Parathyroid adenoma (tissue), 2 donors: ENCODE measurements at regions not wholly inside any gene's neighbourhood (a gene's known extent, or its start where the extent isn't known, plus 50 kb on each side); places are given as distances from the start of the nearest gene placed in this dataset.

Experiments
- H2AFZ ChIP-seq: fragments of 300-600 bp; sonication (generic); one replicate; pipeline ENCODE4 v1.7.0; 2017; ENCODE audit warnings: antibody characterized with exemption, mild to moderate bottlenecking
- H3K27ac ChIP-seq: fragments of 300-600 bp; sonication (generic); one replicate; pipeline ENCODE4 v1.7.0; 2017
- H3K27me3 ChIP-seq: fragments of 300-600 bp; sonication (generic); one replicate; pipeline ENCODE4 v1.7.0; 2017; ENCODE audit warnings: low read length; ENCODE audit not compliant: control insufficient read depth, insufficient read depth
- H3K36me3 ChIP-seq: fragments of 300-600 bp; sonication (generic); one replicate; pipeline ENCODE4 v1.7.0; 2017; ENCODE audit warnings: low read length; ENCODE audit not compliant: control insufficient read depth, insufficient read depth
- H3K4me1 ChIP-seq: fragments of 300-600 bp; sonication (generic); one replicate; pipeline ENCODE4 v1.7.0; 2017; ENCODE audit warnings: control low read depth
- H3K4me2 ChIP-seq: fragments of 300-600 bp; sonication (generic); one replicate; pipeline ENCODE4 v1.7.0; 2017; ENCODE audit warnings: low read length
- H3K4me3 ChIP-seq: fragments of 300-600 bp; sonication (generic); one replicate; pipeline ENCODE4 v1.7.0; 2017; ENCODE audit warnings: low read depth, low read length
- H3K79me2 ChIP-seq: fragments of 300-600 bp; sonication (generic); one replicate; pipeline ENCODE4 v1.7.0; 2017; ENCODE audit warnings: control low read depth
- H3K9ac ChIP-seq: fragments of 300-600 bp; sonication (generic); one replicate; pipeline ENCODE4 v1.7.0; 2017; ENCODE audit warnings: mild to moderate bottlenecking
- H3K9me3 ChIP-seq: fragments of 300-600 bp; sonication (generic); one replicate; pipeline ENCODE4 v1.7.0; 2017; ENCODE audit warnings: low read length; ENCODE audit not compliant: control insufficient read depth
- CTCF ChIP-seq: fragments of 300-600 bp; sonication (generic); IDR thresholded peaks from one replicate; pipeline ENCODE4 v1.7.0; 2017; ENCODE audit warnings: antibody characterized with exemption, mild to moderate bottlenecking
- donor health status: primary hyperparathyroidism.

- no peaks in the 10 kb centered on the region for H3K36me3 ChIP-seq
- H2AFZ ChIP-seq: no peak overlapping the region
- no peak overlapping the region for H3K27ac ChIP-seq
- H3K4me1 ChIP-seq: no peaks in the 10 kb centered on the region
- no peaks in the 10 kb centered on the region for H3K27me3 ChIP-seq
- no peak overlapping the region for H3K4me2 ChIP-seq
- H3K4me3 ChIP-seq: no peak overlapping the region
- H3K79me2 ChIP-seq: no peaks in the 10 kb centered on the region
- no peaks in the 10 kb centered on the region for H3K9me3 ChIP-seq
- H3K9ac ChIP-seq: no peak overlapping the region
- TF ChIP-seq CTCF: no peak
Measured at GRCh38 chr13:110825516-110825915, 89.4 kb downstream of the ANKRD10 start.

- no peak for TF ChIP-seq CTCF
- no peak overlapping the region for H2AFZ ChIP-seq
- H3K36me3 ChIP-seq: no peaks in the 10 kb centered on the region
- H3K9me3 ChIP-seq: no peaks in the 10 kb centered on the region
- H3K27me3 ChIP-seq: no peaks in the 10 kb centered on the region
- no peak overlapping the region for H3K9ac ChIP-seq
- no peak overlapping the region for H3K4me2 ChIP-seq
- no peaks in the 10 kb centered on the region for H3K4me1 ChIP-seq
- H3K4me3 ChIP-seq: no peak overlapping the region
- no peaks in the 10 kb centered on the region for H3K79me2 ChIP-seq
- no peak overlapping the region for H3K27ac ChIP-seq
Measured at GRCh38 chr13:110826101-110826500, 88.8 kb downstream of the ANKRD10 start.

GRCh38 chr13:110826861-110827672, 87.8 kb downstream of the ANKRD10 start:
- H3K79me2 ChIP-seq: no peaks in the 10 kb centered on the region
- H3K4me3 ChIP-seq: no peak overlapping the region
- H3K4me1 ChIP-seq: no peaks in the 10 kb centered on the region
- no peak overlapping the region for H3K9ac ChIP-seq
- TF ChIP-seq CTCF: no peak
- no peaks in the 10 kb centered on the region for H3K27me3 ChIP-seq
- H3K4me2 ChIP-seq: no peak overlapping the region
- H3K27ac ChIP-seq: no peak overlapping the region
- H3K9me3 ChIP-seq: no peaks in the 10 kb centered on the region
- no peak overlapping the region for H2AFZ ChIP-seq
- no peaks in the 10 kb centered on the region for H3K36me3 ChIP-seq
